HG03575 (cell line): ENCODE measurements at regions not wholly inside any gene's neighbourhood (a gene's known extent, or its start where the extent isn't known, plus 50 kb on each side); places are given as distances from the start of the nearest gene placed in this dataset.

Experiments used
- ATAC-seq: cut with Tn5 transposase; IDR thresholded peaks from one replicate; pipeline ENCODE4 v1.9.1; 2021; ENCODE audit not compliant: unreplicated experiment, insufficient number of reproducible peaks, low FRiP score; ENCODE audit errors: extremely low read depth

DNA sequence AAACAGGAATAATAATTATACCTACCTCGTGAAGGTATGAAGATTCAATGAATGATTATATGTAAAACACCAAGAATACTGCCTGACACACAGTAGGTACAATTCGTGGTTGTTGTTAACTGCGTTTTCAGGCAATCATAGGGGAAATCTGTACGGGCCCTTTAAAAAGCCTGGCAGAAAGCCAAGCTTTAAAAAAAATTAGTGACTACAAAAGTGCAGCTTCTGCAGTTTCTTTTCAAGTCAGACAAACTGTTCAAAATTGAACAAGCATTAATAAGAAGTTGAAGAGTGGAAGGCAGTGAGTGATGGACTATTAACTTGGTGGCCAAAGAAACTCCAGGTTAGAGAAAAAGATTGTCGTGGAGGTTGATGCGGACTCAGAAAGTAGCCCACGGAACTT is 85.9 kb upstream of the TRIO start:
- ATAC-seq = no peak

DNA sequence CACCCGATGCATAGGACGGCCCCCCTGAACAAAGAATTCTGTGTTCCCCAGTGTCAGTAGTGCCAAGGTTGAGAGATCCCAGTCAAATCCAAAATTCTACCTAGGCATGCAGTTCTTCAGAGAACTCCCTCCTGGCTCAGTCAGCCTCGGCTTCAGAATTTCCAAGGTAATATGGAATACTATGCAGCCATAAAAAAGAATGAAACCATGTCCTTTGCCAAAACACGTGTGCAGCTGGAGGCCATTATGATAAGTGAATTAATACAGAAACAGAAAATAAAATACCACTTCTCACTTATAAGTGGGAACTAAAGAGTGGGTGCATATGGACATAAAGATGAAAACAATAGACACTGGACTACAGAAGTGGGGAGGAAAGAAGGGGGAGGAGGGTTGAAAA is 87.1 kb upstream of the TRIO start:
- ATAC-seq = no peak

DNA sequence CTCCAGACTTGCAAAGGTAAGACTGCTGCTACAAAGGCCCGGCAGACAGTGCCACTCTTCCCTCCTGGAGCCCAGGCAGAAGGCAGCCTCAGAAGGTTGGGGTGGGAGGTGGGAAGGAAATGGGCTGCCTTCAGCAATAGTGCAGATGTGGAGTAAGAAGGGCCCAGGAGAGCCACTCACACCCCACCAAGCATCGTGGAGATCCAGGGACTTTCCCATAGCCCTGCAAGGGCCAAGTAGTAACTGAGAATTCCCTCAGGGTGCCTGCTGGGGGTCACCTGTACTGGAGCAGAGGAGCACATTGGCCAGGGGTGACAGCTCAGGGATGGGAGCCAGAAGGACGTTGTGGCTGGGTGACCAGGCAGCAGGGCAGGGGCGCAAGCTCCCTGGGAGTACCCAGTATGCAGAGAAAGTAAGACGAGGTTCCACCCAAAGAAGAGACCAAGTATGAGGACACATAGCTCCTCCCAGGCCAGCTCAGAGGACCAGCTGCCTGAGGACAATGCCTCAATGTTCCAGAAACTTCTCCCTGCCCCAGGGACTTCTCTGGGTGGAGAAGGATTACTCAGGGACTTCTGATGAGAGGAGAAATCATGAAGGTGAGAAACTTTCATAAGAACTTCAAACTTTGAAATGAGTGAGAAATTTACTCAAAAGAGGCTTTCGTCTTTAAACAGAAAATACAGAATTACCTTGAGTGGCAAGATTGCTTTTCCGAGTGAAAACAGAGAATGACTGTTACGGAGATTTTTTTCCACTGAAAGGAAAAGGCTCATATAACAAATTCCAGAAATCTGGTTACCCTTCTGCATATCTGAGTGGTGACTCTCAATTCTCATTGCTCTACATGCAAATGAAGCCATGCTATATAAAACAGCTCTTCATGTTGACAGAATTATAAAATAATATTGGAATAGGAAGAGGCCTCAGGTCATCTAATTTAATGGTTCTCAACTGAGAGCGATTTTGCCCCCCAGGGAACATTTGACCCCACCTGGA is 87.9 kb upstream of the TRIO start:
- ATAC-seq = no peak

DNA sequence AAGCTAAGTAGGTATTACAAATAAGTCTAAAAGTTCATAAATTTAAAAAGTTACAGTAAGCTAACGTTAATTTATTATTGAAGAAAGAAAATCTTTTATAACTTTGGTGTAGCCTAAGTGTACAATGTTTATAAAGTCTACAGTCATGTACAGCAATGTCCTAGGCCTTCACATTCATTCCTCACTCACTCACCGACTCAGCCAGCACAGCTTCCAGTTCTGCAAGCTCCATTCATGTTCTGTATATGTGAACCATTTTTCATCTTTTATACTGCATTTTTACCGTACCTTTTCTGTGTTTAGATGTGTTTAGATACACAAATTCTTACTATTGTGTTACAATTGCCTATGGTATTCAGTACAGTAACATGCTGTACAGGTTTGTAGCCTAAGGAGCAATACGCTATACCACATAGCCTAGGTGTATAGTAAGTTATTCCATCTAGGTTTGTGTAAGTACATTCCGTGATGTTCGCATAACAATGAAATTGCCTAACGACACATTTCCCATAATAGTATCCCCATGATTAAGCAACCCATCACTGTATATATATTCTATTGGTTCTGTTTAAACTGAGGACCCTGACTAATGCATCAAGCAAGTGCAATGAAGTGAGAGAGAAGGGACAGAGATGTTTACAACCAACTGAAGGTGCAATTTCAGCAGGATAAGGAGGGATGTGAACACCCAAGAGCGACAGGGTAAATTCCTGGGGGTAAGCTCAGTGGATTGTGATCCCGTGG is 88.9 kb upstream of the TRIO start:
- no peak for ATAC-seq

DNA sequence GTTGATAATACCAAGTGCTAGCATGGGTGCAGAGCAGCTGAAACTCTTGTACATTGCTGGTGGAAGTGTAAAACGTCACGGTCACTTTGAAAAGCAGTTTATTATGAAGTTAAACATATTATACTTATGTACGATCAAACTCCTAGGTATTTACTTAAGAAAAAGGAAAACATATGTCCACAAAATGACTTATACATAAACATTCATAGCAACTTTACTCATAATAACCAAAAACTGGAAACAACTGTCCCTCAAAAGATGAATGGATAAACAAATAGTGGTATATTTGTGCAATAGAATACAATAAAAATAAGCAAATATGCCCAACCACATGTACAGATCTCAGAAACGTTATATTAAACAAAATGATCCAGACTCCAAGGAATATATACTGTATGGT is 92.3 kb upstream of the TRIO start:
- ATAC-seq = no peak

DNA sequence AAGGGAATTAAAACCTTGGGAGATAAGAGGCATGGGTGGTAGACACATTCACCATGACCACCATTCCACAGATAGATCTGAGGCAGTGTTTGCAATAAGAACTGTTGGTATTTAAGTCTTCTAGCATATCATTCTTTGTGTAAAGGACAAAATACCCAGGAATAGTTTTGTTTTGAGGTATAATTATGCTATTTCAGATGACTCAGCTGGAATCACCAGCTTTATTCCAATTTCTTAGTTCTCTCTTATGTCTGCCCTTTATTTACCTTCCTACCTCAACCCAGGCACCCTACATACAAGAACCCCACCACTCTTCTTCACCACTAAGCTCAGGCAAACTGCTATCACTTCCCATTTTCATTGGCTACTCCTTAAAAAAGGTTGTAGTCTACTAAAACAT is 94.7 kb upstream of the TRIO start:
- no peak for ATAC-seq

DNA sequence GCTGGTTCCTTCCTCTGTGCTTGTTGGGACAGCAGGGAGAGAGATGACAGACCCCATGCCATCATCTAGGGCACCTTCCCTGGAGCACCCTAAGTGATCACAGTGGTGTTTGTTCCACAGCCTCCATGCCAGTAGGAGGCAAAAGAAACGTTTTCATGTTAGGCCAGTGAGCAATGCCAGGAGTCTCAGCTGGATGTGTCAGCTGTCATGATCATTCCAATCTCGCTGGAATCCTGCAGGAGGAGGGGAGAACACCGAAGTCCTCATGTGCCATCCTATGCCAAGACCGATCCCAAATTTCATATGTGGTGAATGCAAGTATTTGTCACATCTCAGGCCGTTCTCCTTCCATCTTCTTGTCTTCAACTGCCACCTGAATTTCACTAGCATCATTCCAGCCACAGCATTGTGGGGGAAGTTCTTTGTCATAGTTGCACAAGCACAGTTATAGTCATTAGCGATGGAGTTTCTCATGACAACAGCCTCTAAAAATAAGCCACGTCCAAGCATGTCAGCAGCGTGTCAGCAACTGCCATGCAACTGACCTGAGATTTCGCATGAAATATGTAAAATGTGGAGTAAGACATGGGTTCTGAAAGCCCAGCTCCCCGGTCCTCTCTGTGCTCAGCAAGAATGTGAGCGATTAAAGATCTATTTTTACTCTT is 97.2 kb upstream of the DNAH5 start:
- no peak for ATAC-seq

DNA sequence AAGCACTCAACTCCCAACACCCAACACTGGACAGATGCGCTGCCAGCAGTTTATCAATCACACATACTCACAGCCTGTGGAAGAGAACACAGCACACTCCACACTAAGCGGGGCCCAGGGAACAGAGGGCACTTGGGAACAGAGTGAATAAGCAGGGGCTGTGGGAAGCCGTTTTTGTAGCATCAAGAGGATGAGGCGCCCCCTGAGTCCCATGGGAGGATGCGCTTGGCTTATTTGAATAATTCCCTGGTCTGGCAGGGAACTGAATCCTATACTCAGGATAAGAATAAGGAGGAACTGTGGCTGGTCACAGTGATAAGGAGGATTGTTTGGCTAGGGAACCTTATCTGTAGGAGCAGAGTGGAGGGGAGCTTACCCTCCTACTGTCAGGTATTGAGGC is 96.1 kb upstream of the DNAH5 start:
- no peak for ATAC-seq

DNA sequence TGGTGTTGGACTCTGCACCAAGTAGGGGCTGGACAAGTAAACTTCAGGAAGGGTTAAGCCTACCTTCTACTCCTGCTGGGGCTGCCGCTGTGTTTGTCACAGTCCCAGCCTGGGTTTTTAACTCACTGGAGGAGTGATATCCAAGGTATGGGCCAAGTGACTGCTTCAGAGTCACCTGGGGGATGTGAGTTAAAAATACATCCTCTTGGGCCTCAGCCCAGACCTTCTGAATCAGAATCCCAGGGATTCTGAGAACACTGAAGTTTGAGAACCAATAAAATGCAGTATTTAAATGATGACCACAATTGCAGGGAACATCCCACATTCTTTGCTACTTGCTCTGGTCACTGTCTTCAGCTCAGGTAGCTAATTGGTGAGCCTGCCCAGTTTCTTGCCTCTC is 95.1 kb upstream of the DNAH5 start:
- no peak for ATAC-seq

DNA sequence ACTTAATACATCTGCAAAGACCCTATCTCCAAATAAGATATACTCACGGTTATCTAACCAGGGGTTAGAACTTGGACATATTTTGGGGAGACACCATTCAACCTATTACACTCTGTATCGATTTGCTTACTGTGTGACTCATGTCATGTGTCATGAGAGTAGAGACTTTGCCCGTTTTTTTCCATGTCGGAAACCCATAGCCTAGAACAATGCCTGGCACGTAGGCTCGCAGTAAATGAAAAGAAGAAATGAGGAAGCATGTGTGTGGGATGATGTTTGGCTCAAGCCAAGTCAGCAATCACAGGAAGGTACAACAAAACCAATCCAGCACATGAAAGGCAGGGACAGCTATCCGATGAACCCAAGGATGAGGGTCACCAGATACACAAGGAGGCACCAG is 94.6 kb upstream of the DNAH5 start:
- no peak for ATAC-seq

DNA sequence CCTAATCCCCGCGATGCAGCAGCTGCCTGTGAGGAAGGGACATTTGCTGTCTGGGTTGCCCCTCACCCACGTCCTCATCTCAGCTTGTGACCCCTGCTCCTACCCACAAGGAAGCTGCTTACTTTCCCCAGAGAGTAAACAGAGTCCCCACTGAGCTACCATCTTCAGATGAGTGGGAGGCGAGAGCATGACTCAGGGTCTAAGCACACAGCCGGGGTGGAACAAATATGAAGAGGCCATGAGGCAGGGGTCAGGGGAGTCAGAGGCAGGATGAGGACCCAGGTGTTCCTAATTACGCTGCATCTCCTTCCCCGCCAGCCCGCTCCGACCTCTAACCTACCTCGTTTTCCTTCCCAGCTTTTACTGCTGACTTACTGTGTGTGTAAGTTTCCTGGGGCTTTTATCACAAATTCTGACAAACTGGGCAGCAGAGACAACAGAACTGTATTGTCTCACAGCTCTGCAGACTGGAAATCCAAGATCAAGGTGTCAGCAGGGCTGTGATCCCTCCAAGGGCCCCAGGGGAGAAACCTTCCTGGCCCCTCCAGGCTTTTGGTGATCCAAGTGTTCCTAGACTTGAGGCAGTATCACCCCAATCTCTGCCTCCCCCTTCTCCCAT is 94.0 kb upstream of the DNAH5 start:
- no peak for ATAC-seq

DNA sequence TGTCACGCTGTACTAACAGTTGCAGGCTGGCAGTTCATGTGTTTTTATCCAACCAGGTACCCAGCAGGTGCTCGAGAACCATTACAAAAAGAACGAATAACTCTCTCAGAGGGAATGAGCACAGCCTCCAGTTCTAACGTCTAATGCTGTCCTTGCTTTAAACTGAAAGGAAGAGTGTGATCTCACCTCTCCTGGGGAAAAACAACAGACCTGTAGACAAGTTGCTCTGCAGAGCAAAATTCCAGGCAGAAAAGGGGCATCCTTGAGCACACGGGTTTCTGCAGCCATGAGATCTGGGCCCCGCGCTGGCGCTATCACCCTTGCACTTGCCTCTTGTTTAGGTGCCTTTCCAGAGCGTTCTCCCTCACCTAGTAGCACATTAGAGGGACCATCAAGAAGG is 92.5 kb upstream of the DNAH5 start:
- no peak for ATAC-seq

DNA sequence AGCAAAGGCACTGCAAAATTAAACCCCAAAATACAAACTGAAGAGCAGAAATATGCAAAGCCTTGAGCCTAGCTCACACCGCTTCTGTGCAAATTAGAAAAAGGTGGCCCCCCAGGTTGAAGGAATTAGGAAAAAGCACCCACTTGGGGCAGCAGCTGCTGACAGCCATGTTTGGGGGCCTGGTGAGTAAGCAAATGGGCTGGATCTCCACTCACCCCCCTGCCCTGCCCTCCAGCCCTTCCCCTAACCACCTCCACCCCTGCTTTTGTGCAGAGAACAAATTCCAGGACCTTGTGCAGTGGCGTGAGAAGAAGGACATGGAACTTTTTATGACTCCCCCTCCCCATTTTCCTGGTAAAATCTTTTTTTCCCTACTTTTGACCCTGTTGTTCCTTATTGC is 92.0 kb upstream of the DNAH5 start:
- no peak for ATAC-seq

DNA sequence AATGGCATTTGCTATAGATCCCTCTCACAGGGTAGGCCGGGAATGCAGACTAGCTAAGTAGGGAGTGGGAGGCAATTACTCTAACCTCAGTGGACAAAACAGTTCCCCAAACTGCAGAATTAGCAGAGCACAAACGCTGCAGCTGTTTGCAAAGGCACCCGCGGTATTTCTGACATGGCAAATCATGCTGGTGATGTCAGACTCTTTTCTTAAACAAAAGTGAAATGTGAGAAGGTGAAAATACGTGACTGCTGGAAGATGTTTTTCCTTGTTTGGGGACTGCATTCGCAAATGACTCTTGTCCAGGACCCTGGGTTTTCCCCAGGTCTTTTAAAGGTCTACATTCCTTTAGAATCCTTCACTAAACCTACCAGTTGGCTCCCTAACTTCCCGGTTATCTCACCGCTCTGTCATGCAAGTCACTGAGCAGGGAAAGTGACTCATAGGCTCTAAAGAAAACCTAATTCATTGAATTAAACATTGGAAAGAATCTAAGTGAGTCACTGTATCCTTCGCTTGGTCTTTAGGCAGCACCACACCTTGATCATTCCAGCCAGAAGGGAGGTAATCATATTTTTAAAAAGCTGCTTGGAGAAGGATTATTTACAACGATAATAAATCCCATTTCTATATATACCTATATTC is 91.5 kb upstream of the DNAH5 start:
- no peak for ATAC-seq

DNA sequence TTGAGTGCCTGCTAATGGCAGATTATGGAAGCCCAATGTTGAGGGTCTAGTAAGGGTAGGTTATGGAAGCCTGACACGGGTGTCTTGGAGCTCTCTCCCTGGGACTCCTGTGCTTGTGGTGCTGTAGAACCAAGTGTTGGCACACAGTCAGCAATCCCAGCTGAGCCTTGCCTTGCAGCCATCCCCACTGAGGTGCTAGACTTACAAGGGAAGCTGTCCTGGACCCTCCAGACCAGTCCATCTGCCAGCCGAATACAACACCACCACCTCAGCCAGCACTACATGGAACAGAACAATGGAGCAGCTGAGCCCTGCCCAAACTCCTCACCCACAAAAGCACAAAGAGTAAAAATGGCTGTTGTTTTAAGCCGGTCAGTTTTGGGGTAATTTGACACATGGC is 90.5 kb upstream of the DNAH5 start:
- no peak for ATAC-seq

DNA sequence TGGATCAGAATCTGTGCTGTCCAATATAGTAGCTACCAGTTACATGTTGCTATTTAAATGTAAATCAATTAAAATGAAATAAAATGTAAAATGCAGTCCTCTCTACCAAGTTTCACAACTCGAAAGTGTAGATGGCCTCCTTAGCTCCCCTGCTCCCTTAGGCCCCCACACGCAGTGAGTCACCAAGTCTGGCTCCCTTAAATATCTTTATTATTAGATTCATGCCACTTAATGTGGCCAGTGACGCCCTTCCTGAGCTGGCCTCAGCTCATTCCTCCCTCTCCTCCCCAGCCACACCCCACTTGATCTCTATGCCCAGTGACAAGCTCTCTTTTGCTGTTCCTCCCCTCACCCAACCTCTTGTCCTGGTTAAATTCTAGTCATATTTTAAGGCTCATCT is 88.4 kb upstream of the DNAH5 start:
- ATAC-seq = no peak

DNA sequence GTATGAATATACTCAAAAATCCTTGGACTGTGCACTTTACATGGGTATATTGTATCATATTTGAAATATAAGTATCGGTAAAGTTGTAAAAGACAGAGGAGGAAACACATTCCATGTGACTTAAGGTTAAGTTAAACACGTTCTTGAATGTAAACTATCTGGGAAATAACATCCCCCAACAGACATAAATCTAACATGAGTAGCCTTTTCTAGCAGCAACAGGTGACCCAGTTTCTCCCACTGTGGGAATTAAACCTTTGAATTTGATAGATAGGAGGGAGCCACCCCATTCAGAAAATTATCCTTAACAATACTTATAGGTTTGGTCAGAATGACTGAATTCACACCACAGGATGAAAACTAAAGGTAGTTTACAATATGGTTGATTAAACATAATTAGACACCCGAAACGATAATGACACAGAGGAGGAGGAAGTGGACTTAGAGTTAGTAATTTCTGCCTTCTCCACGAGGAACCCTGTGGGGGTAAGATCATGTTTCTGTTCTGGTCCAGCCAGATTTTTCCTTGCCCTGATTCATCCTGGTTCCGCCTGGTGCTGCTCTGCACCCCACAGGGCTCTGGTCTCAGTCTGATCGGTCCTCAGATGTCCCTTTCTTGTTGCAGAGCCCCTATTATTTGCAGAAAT is 84.6 kb upstream of the DNAH5 start:
- ATAC-seq = no peak

DNA sequence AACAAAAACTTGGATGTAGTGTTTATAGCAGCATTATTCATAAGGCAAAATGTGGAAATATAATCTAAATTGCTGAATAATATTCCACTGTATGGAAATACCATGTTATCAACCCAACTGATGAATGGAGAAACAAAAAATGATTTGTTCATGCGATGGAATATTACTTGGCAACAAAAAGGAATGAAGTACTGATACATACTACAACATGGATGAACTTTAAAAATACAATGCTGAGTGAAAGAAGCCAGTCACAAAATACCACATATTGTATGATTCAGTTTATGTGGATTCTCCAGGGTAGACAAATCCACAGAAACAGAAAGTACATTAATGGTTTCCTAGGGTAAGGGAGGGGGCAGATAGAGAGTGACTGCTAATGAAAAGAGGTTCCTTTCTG is 83.7 kb upstream of the DNAH5 start:
- ATAC-seq = no peak
